OCI-LY3 (cell line): ENCODE measurements at regions not wholly inside any gene's neighbourhood (a gene's known extent, or its start where the extent isn't known, plus 50 kb on each side); places are given as distances from the start of the nearest gene placed in this dataset.

Experiments
- CTCF ChIP-seq: fragments of 200-600, 300-600 bp; sonication (generic); IDR thresholded peaks from 2 replicates; pipeline ENCODE4 v1.5.1; 2014; ENCODE audit warnings: antibody characterized with exemption, low read length, low read depth
- EZH2phosphoT487 ChIP-seq: fragments of 200-600 bp; shearing (Covaris generic); IDR thresholded peaks from 2 replicates; pipeline ENCODE4 v1.6.1; 2018; ENCODE audit warnings: antibody characterized with exemption, mixed run types, low read depth

DNA sequence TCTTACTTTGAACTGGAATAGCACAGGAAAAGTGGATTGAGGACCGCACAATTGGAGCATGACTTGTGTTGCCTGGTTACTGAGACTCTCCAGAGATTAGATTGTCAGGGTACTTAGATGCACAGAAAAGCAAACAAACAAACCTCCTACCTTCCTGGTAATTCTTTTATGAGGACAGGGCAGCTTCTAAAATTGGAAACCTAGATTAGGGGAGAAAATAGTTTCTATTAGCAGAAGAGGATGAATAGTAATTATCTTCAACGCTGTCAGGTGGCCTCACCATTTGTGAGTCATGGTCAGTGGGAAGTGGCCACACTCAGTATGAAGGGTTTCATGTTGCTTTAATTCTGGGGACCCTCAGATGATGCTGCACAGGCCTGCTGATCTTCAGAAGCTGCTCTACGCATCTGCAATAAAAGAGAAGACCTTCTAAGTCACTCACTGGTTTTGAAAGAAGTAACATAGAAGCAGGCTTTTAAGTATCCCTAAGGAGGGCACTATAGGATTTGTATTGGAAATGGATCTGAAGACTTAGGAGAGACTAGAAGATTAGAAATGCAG, 106.8 kb downstream of the LACC1 start:
- TF ChIP-seq CTCF (no peak), EZH2phosphoT487 (no peak)
